Natural killer cell treated with Interleukin-12 subunit alpha and Interleukin-12 subunit beta and Interleukin-15 and Interleukin-18, amount 100 ng/mL, for 72 hours (primary cell): ENCODE measurements at regions not wholly inside any gene's neighbourhood (a gene's known extent, or its start where the extent isn't known, plus 50 kb on each side); places are given as distances from the start of the nearest gene placed in this dataset.

Experiments used
- ATAC-seq, 2 donors: fragments of 150-1000 bp; cut with Tn5 transposase in 1 of 2; sonication (Bioruptor Pico), chemical (Tn5 transposase) in 1 of 2; 2 replicates each; pipeline ENCODE4 v1.10.0; 2021
- DNase-seq: peaks from one replicate; pipeline ENCODE4 v3.0.0; 2022; ENCODE audit warnings: low spot score
- H3K27ac Mint-ChIP-seq, 2 donors: 1 replicate in 1 of 2; 2 replicates in 1 of 2; pipeline ENCODE4 v1.8.0; 2022; ENCODE audit warnings: mixed read lengths in 2 of 2, mild to moderate bottlenecking in 1 of 2, moderate library complexity in 1 of 2
- H3K27me3 Mint-ChIP-seq, 2 donors: 1 replicate in 1 of 2; 2 replicates in 1 of 2; pipeline ENCODE4 v1.8.0; 2022; ENCODE audit warnings: mixed read lengths in 2 of 2
- H3K36me3 Mint-ChIP-seq: one replicate; pipeline ENCODE4 v1.8.0; 2022; ENCODE audit warnings: mixed read lengths
- H3K4me1 Mint-ChIP-seq, 2 donors: 1 replicate in 1 of 2; 2 replicates in 1 of 2; pipeline ENCODE4 v1.8.0; 2022; ENCODE audit warnings: low read depth in 2 of 2, mixed read lengths in 2 of 2, mild to moderate bottlenecking in 1 of 2
- H3K4me3 Mint-ChIP-seq: one replicate; pipeline ENCODE4 v1.8.0; 2022; ENCODE audit warnings: mixed read lengths
- H3K9me3 Mint-ChIP-seq: 2 replicates; pipeline ENCODE4 v1.8.0; 2022; ENCODE audit warnings: mixed read lengths

DNA sequence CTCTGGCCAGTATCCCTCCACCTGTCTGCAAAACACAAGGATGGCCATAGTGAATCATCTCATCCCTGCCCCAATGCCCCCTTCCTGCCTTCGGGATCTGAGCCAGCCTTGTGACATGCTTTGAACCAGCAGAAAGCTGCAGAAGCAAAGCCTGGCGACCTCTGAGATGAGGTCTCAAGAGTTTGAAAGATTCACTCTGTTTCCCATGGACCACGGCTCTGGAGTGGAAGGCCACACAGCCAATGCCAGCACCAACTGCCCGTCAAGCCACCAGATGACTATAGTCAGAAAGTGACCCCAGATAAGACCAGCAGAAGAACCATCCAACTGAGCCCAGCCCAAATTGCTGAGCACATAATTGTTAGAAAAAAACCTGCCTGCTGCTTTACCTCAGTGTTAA lies 193.9 kb upstream of the PPP2R2D start:
- DNase-seq (peak; percentile 32), ATAC-seq (no peak)
- H3K27ac Mint-ChIP-seq = no peak overlapping the region
- H3K4me3 Mint-ChIP-seq = no peak overlapping the region
- no peaks in the 10 kb centered on the region for H3K9me3 Mint-ChIP-seq
- H3K27me3 Mint-ChIP-seq = peaks cover 10 to 23% of the 10 kb centered on the region in 2 donors
- no peaks in the 10 kb centered on the region for H3K36me3 Mint-ChIP-seq
- no peaks in the 10 kb centered on the region for H3K4me1 Mint-ChIP-seq

- Mint-ChIP-seq H3K4me3 (no peak overlapping the region), H3K9me3 (no peaks in the 10 kb centered on the region), H3K4me1 (no peaks in the 10 kb centered on the region), H3K27me3 (peaks cover 11 to 23% of the 10 kb centered on the region in 2 donors), H3K36me3 (no peaks in the 10 kb centered on the region), H3K27ac (no peak overlapping the region)
- peak; percentile 31 for DNase-seq
- ATAC-seq = no peak
These were observed 192.5 kb upstream of the PPP2R2D start for GRCh38 chr10:131708225-131708880.

GRCh38 chr10:131710142-131710861 lies 190.5 kb upstream of the PPP2R2D start:
- Mint-ChIP-seq H3K4me1 (no peaks in the 10 kb centered on the region), H3K27me3 (peaks cover 13 to 40% of the 10 kb centered on the region in 2 donors), H3K4me3 (no peak overlapping the region), H3K9me3 (no peaks in the 10 kb centered on the region), H3K36me3 (no peaks in the 10 kb centered on the region), H3K27ac (no peak overlapping the region)
- ATAC-seq (peak in 1 of 2 donors; percentile 25), DNase-seq (peak; percentile 59)

- Mint-ChIP-seq H3K4me1 (peaks cover 0 to 8% of the 10 kb centered on the region in 2 donors), H3K9me3 (peaks cover 3% of the 10 kb centered on the region), H3K27me3 (peaks cover 15 to 17% of the 10 kb centered on the region in 2 donors), H3K27ac (no peak overlapping the region), H3K36me3 (no peaks in the 10 kb centered on the region), H3K4me3 (no peak overlapping the region)
- ATAC-seq = no peak
- DNase-seq = no peak
These were observed 178.7 kb upstream of the PPP2R2D start for GRCh38 chr10:131722121-131722520.

- no peaks in the 10 kb centered on the region for H3K36me3 Mint-ChIP-seq
- peak; percentile 18 for DNase-seq
- no peak overlapping the region for H3K4me3 Mint-ChIP-seq
- peaks cover 0 to 8% of the 10 kb centered on the region in 2 donors for H3K4me1 Mint-ChIP-seq
- no peak for ATAC-seq
- peaks cover 3% of the 10 kb centered on the region for H3K9me3 Mint-ChIP-seq
- H3K27ac Mint-ChIP-seq = no peak overlapping the region
- peaks cover 14 to 20% of the 10 kb centered on the region in 2 donors for H3K27me3 Mint-ChIP-seq
These were observed 178.1 kb upstream of the PPP2R2D start for GRCh38 chr10:131722525-131723264.

DNA sequence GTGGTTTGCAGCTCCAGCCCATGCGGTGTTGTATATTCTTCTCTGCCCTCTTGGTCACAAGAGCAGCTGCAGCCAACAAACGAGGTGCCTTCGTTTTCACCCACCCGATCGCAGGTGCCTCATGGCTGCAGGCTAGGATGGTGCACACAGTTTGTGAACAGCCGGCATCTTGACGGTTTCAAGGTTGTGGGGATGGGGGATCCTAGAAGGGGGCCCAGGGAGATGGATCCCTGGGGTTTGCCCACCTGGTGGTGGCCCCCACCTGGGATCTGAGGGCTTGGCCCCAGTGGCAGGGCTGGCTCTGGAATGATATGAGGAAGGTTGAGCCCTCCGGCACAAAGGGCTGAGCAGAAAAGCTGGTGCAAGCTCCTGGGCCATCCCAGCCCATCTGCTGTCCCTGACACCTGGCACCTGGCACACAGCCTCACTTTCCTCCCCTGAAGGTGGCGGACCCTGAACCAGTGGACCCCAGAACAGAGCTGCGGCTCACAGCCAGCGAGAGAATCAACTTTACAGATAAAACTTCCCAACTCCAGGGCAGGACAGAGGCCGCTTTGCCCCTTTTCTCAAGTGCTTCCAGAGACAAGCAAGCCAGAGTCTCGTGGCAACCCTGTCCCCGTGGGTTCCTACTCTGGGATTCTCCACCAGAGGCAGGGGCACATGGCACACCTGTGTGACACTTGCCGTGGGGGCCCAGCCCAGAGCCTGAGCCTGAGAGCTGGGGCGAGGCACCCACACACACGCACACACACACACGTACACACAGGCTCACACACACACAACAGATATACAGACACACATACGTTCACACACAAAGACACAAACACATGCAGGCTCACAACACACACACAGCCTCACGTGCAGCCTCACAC lies 177.3 kb upstream of the PPP2R2D start:
- peak in 1 of 2 donors; percentile 25 for ATAC-seq
- Mint-ChIP-seq H3K4me1 (peaks cover 0 to 8% of the 10 kb centered on the region in 2 donors), H3K9me3 (peaks cover 3% of the 10 kb centered on the region), H3K4me3 (no peak overlapping the region), H3K27ac (no peak overlapping the region), H3K27me3 (peaks cover 9 to 18% of the 10 kb centered on the region in 2 donors), H3K36me3 (no peaks in the 10 kb centered on the region)
- peak; percentile 22 for DNase-seq

- ATAC-seq = no peak
- peaks cover 3% of the 10 kb centered on the region for H3K9me3 Mint-ChIP-seq
- H3K4me1 Mint-ChIP-seq = peaks cover 0 to 8% of the 10 kb centered on the region in 2 donors
- no peaks in the 10 kb centered on the region for H3K36me3 Mint-ChIP-seq
- peak; percentile 10 for DNase-seq
- no peak overlapping the region for H3K27ac Mint-ChIP-seq
- H3K27me3 Mint-ChIP-seq = peaks cover 9 to 18% of the 10 kb centered on the region in 2 donors
- no peak overlapping the region for H3K4me3 Mint-ChIP-seq
These were observed 176.7 kb upstream of the PPP2R2D start for GRCh38 chr10:131724169-131724545.

DNA sequence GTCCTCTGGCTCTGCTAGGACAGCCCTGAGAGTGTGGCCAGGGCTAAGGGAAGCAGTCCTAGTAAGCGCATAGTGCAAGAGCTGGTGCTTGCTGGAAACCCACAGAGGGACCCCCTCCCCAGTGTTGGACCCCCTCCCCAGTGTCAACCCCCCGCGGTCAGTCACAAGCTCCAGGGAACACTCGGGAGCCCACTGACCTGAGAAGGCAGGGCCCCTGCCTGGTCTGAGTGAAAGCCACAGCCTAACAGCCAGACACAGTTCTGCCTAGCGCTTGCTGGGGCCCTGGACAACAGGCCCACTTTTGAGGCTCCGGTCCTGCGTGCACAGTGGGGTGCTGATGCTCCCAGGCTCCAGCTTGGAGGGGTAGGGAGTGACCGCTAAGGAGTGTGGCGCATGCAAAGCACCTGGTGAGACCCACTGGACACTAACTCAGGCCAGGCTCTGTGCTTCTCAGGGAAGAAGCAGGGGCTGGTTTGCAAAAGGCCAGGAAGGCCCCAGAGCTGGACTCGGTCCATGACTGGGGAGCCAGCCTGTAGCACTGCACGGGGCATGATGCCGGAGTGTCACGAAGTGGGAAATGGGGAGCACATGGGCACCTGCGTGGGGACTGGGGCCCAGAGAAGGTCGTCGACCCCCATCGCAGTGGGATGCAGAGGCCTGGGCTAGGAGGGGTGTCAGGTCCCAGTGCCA lies 175.8 kb upstream of the PPP2R2D start:
- no peaks in the 10 kb centered on the region for H3K36me3 Mint-ChIP-seq
- ATAC-seq = peak; percentile 17 to 41
- peak; percentile 55 for DNase-seq
- peaks cover 2% of the 10 kb centered on the region for H3K9me3 Mint-ChIP-seq
- no peak overlapping the region for H3K27ac Mint-ChIP-seq
- H3K4me1 Mint-ChIP-seq = peaks cover 0 to 8% of the 10 kb centered on the region in 2 donors
- no peak overlapping the region for H3K4me3 Mint-ChIP-seq
- H3K27me3 Mint-ChIP-seq = peaks cover 9 to 17% of the 10 kb centered on the region in 2 donors

- DNase-seq (no peak), ATAC-seq (peak in 1 of 2 donors; percentile 21)
- Mint-ChIP-seq H3K4me1 (peaks cover 0 to 8% of the 10 kb centered on the region in 2 donors), H3K4me3 (no peak overlapping the region), H3K27me3 (peaks cover 9 to 15% of the 10 kb centered on the region in 2 donors), H3K9me3 (no peaks in the 10 kb centered on the region), H3K27ac (no peak overlapping the region), H3K36me3 (no peaks in the 10 kb centered on the region)
These were observed 175.2 kb upstream of the PPP2R2D start for GRCh38 chr10:131725581-131726069.

- Mint-ChIP-seq H3K9me3 (no peaks in the 10 kb centered on the region), H3K36me3 (no peaks in the 10 kb centered on the region)
These were observed 174.5 kb upstream of the PPP2R2D start for GRCh38 chr10:131726076-131726880.

GRCh38 chr10:131726967-131727366 lies 173.8 kb upstream of the PPP2R2D start:
- Mint-ChIP-seq H3K36me3 (no peaks in the 10 kb centered on the region), H3K4me1 (peaks cover 0 to 8% of the 10 kb centered on the region in 2 donors), H3K9me3 (no peaks in the 10 kb centered on the region), H3K27ac (no peak overlapping the region), H3K27me3 (peaks cover 9 to 14% of the 10 kb centered on the region in 2 donors), H3K4me3 (no peak overlapping the region)
- no peak for ATAC-seq
- peak; percentile 49 for DNase-seq

More at GRCh38 chr10:131726076-131726880, 174.5 kb upstream of the PPP2R2D start:
- no peak for ATAC-seq
- peak; percentile 55 for DNase-seq
- Mint-ChIP-seq H3K4me3 (no peak overlapping the region), H3K27me3 (peaks cover 9 to 18% of the 10 kb centered on the region in 2 donors), H3K4me1 (peaks cover 0 to 8% of the 10 kb centered on the region in 2 donors), H3K27ac (no peak overlapping the region)

DNA sequence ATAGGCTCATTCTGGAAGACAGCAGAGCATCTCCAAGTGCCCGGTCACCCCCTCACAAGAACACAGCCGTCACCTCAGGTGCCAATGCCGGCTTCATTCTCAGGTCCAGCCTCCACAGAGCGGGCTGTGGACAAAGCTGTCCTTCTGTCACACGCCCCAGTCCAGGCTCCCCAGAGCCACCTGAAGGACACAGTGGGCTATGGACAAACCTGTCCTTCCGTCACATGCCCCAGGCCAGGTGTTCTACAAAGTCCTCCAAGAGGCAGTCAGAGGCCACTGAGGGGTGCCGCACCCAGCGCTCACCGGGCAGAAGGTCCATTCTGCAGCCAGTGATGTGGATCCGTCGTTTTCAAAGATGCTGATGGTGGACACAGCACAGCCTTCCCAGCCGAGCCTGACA lies 173.2 kb upstream of the PPP2R2D start:
- Mint-ChIP-seq H3K4me3 (no peak overlapping the region), H3K27ac (no peak overlapping the region), H3K36me3 (no peaks in the 10 kb centered on the region), H3K4me1 (peaks cover 0 to 11% of the 10 kb centered on the region in 2 donors), H3K9me3 (no peaks in the 10 kb centered on the region), H3K27me3 (peaks cover 9 to 14% of the 10 kb centered on the region in 2 donors)
- DNase-seq (peak; percentile 22), ATAC-seq (no peak)
